ENCODE measurements at regions not wholly inside any gene's neighbourhood (a gene's known extent, or its start where the extent isn't known, plus 50 kb on each side); places are given as distances from the start of the nearest gene placed in this dataset.

GRCh38 chr1:29972421-29973053 lies 736.2 kb downstream of the PTPRU start:
- TF ChIP-seq, protein P1, sequence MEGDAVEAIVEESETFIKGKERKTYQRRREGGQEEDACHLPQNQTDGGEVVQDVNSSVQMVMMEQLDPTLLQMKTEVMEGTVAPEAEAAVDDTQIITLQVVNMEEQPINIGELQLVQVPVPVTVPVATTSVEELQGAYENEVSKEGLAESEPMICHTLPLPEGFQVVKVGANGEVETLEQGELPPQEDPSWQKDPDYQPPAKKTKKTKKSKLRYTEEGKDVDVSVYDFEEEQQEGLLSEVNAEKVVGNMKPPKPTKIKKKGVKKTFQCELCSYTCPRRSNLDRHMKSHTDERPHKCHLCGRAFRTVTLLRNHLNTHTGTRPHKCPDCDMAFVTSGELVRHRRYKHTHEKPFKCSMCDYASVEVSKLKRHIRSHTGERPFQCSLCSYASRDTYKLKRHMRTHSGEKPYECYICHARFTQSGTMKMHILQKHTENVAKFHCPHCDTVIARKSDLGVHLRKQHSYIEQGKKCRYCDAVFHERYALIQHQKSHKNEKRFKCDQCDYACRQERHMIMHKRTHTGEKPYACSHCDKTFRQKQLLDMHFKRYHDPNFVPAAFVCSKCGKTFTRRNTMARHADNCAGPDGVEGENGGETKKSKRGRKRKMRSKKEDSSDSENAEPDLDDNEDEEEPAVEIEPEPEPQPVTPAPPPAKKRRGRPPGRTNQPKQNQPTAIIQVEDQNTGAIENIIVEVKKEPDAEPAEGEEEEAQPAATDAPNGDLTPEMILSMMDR (IDR thresholded peaks at IDR 0.05) = no peak
- no peak for TF ChIP-seq EP300 (IDR thresholded peaks at IDR 0.05)

Measured in esophagus muscularis mucosa (tissue), 3 donors.